ENCODE measurements at regions not wholly inside any gene's neighbourhood (a gene's known extent, or its start where the extent isn't known, plus 50 kb on each side); places are given as distances from the start of the nearest gene placed in this dataset.

DNA sequence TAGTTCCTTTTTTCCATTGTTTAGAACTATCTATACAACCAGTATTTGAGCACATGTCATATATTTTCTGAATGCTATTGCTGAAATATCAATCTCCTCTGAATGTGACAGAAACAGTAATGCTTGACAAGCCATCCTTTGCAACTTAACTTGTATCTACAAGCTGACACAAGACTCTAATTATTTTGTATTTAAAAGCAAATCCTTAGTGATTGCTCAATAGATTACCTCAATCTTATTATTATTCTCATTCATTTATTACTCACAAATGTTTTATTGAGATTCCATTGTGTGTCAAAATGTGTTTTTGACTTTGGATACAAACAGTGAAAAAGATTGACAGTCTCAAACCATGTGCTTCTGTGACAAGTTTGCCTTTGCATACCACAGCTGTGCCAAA, 787.8 kb upstream of the PRR20A start:
- ATAC-seq (ENCODE audit: insufficient read depth, low FRiP score) (no peak), DNase-seq (no peak)
- Histone ChIP-seq H3K9ac (ENCODE audit: insufficient read depth in 1 of 2, low read length in 2 of 2) (no peak overlapping the region), H3K9me3 (ENCODE audit: control insufficient read depth in 4 of 4, insufficient read depth in 3 of 4, low read length in 3 of 4) (no peaks in the 10 kb centered on the region), H3K27me3 (ENCODE audit: control insufficient read depth in 3 of 3, insufficient read depth in 3 of 3, low read length in 2 of 3) (no peaks in the 10 kb centered on the region), H3K4me3 (no peak overlapping the region), H3K27ac (ENCODE audit: low read depth in 1 of 2, low read length in 1 of 2) (no peak overlapping the region), H3K36me3 (ENCODE audit: control insufficient read depth in 4 of 4, insufficient read depth in 4 of 4, low read length in 4 of 4) (no peaks in the 10 kb centered on the region), H3K4me1 (ENCODE audit: control insufficient read depth in 5 of 5, insufficient read depth in 5 of 5, low read length in 5 of 5) (no peaks in the 10 kb centered on the region)
- TF ChIP-seq, protein P1, sequence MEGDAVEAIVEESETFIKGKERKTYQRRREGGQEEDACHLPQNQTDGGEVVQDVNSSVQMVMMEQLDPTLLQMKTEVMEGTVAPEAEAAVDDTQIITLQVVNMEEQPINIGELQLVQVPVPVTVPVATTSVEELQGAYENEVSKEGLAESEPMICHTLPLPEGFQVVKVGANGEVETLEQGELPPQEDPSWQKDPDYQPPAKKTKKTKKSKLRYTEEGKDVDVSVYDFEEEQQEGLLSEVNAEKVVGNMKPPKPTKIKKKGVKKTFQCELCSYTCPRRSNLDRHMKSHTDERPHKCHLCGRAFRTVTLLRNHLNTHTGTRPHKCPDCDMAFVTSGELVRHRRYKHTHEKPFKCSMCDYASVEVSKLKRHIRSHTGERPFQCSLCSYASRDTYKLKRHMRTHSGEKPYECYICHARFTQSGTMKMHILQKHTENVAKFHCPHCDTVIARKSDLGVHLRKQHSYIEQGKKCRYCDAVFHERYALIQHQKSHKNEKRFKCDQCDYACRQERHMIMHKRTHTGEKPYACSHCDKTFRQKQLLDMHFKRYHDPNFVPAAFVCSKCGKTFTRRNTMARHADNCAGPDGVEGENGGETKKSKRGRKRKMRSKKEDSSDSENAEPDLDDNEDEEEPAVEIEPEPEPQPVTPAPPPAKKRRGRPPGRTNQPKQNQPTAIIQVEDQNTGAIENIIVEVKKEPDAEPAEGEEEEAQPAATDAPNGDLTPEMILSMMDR (IDR thresholded peaks at IDR 0.05; ENCODE audit: control extremely low read depth, extremely low read depth), result no peak

DNA sequence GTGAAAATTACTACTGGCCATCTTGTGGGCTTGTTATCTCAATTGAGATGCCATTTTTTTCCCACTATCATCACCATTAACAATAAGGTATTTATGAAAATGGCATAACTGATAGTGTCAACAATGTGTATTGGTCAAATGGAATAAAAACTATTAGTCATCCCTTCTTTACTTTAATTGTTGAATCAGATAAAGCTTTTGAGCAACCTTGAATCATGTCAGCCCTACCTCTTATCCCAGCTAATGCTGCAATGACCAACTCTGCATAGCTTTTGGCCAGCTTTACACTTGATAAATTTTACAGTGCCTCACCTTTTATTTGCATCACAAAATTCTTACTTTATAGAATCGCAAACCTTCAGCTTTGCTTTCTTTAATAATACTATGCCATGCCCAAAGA, 784.0 kb upstream of the PRR20A start:
- no peak overlapping the region for H3K9ac ChIP-seq (ENCODE audit: insufficient read depth in 1 of 2, low read length in 2 of 2)

DNA sequence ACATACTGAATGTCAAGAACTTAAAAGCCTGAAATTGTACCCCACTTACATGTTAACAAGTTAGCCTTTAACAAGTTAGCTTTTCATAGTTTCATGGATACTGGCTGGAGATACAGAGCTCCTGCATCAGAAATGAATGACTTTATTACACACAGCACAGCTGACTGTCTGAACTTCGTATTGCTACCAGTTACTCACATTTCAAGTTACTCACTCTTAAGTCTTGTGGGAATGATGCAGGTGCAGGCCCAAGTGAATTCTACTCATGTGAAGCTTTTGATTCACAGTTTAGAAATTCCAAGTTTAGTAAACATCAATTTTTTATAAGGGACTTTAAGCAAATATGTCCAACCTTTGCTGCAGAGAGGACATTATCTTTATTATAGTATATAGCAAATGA, 762.2 kb upstream of the PRR20A start:
- TF ChIP-seq, protein P1 (IDR thresholded peaks at IDR 0.05; ENCODE audit: control extremely low read depth, extremely low read depth), result no peak
- no peak overlapping the region for H3K4me3 ChIP-seq
- no peaks in the 10 kb centered on the region for H3K9me3 ChIP-seq (ENCODE audit: control insufficient read depth in 4 of 4, insufficient read depth in 3 of 4, low read length in 3 of 4)
- DNase-seq (no peak), ATAC-seq (ENCODE audit: insufficient read depth, low FRiP score) (no peak)
- no peak overlapping the region for H3K9ac ChIP-seq (ENCODE audit: insufficient read depth in 1 of 2, low read length in 2 of 2)
- no peak overlapping the region for H3K27ac ChIP-seq (ENCODE audit: low read depth in 1 of 2, low read length in 1 of 2)
- no peaks in the 10 kb centered on the region for H3K4me1 ChIP-seq (ENCODE audit: control insufficient read depth in 5 of 5, insufficient read depth in 5 of 5, low read length in 5 of 5)
- WGBS, 2 donors, result 38 to 60% methylated on average over 1 of the region's 1 CpG
- no peaks in the 10 kb centered on the region for H3K36me3 ChIP-seq (ENCODE audit: control insufficient read depth in 4 of 4, insufficient read depth in 4 of 4, low read length in 4 of 4)
- no peaks in the 10 kb centered on the region for H3K27me3 ChIP-seq (ENCODE audit: control insufficient read depth in 3 of 3, insufficient read depth in 3 of 3, low read length in 2 of 3)

More for the DNA sequence above, 784.0 kb upstream of the PRR20A start:
- no peaks in the 10 kb centered on the region for H3K36me3 ChIP-seq (ENCODE audit: control insufficient read depth in 4 of 4, insufficient read depth in 4 of 4, low read length in 4 of 4)
- no peak overlapping the region for H3K27ac ChIP-seq (ENCODE audit: low read depth in 1 of 2, low read length in 1 of 2)
- WGBS, 2 donors, result 86 to 88% methylated on average over 1 of the region's 1 CpG
- no peak overlapping the region for H3K4me3 ChIP-seq
- no peaks in the 10 kb centered on the region for H3K9me3 ChIP-seq (ENCODE audit: control insufficient read depth in 4 of 4, insufficient read depth in 3 of 4, low read length in 3 of 4)
- no peaks in the 10 kb centered on the region for H3K4me1 ChIP-seq (ENCODE audit: control insufficient read depth in 5 of 5, insufficient read depth in 5 of 5, low read length in 5 of 5)
- no peak for ATAC-seq (ENCODE audit: insufficient read depth, low FRiP score)
- H3K27me3 ChIP-seq (ENCODE audit: control insufficient read depth in 3 of 3, insufficient read depth in 3 of 3, low read length in 2 of 3), result no peaks in the 10 kb centered on the region
- no peak for DNase-seq
- TF ChIP-seq, protein P1 (IDR thresholded peaks at IDR 0.05; ENCODE audit: control extremely low read depth, extremely low read depth), result no peak

DNA sequence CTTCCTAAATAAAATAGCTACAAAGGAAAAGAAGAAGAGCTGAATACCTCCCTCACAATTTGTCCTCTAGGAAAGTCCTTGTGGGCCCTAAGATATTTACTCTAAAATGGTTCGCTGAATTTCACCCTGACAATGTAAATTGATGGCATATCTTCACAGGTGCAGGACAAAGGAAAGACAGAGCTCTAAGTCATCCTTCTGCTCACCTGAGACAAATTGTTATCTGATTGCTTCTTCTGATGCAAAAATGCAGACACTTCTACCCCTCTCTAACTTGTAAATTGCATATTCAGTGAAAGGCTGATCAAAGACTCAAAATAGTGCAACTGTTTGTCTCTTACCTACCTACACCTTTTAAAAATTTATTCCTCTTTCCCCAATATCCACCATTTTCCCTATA, 747.2 kb upstream of the PRR20A start:
- 86 to 88% methylated on average over 1 of the region's 1 CpG for WGBS, 2 donors
- Histone ChIP-seq H3K4me1 (ENCODE audit: control insufficient read depth in 5 of 5, insufficient read depth in 5 of 5, low read length in 5 of 5) (no peaks in the 10 kb centered on the region), H3K27ac (ENCODE audit: low read depth in 1 of 2, low read length in 1 of 2) (no peak overlapping the region), H3K9me3 (ENCODE audit: control insufficient read depth in 4 of 4, insufficient read depth in 3 of 4, low read length in 3 of 4) (no peaks in the 10 kb centered on the region), H3K27me3 (ENCODE audit: control insufficient read depth in 3 of 3, insufficient read depth in 3 of 3, low read length in 2 of 3) (no peaks in the 10 kb centered on the region), H3K4me3 (no peak overlapping the region), H3K9ac (ENCODE audit: insufficient read depth in 1 of 2, low read length in 2 of 2) (no peak overlapping the region), H3K36me3 (ENCODE audit: control insufficient read depth in 4 of 4, insufficient read depth in 4 of 4, low read length in 4 of 4) (no peaks in the 10 kb centered on the region)
- DNase-seq (no peak), ATAC-seq (ENCODE audit: insufficient read depth, low FRiP score) (no peak)
- TF ChIP-seq, protein P1 (IDR thresholded peaks at IDR 0.05; ENCODE audit: control extremely low read depth, extremely low read depth), result no peak

All from lung (tissue), 11 donors.